ENCODE measurements at regions not wholly inside any gene's neighbourhood (a gene's known extent, or its start where the extent isn't known, plus 50 kb on each side); places are given as distances from the start of the nearest gene placed in this dataset.
"Not testable (repeated sequence)": the region's sequence is repeated elsewhere in the genome, so short reads cannot be mapped to it uniquely, and the experiment has no call there.

DNA sequence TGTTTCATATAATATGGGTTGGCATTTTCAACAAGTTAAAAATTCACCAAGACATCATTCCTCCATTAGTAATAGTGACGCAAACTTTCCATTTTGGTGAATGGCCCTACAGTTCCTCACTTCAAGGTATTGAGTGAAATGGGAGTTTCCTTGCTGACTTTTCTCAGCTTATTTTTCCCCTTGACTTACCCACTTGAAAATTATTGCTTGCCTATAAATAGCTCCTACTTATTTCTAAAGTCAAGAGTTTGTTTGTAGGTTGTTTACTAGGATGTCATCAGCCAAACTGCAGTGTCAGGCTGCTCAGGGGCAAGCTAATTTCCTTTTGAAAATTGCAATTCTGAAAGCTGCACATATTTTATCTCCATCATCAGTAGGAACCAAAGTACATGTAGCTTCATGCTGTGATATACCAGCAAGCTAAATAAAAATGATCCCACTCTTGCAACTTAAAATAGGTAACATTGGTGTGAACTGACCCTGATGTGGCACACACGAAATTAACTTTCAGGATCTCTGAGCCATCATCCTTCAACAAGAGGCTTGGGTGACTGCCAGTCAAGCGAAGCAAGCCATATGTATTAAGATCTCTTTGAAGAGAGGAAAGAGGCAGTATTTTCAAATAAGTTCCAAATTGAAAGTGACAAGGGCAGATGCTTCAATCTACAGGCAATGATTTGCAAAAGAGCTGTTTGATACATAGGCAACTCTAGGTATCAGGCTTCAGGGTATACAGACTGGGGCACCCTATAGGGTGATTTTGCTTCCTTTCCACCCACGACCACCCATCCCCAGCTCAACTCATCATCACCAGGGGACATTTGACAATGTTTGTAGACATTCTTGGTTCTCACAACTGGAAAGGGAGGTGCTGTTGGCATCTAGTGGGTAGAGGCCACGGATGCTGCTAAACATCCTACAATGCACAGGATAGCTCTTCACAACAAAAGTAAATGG lies 66.8 kb upstream of the RASGRP1 start:
- ChIA-PET CTCF (no interaction called here), POLR2A (no interaction called here)
- Histone ChIP-seq H3K9me3 (ENCODE audit: control extremely low read depth in 1 of 5, control insufficient read depth in 4 of 5, insufficient read depth in 2 of 5, low read depth in 1 of 5, low read length in 4 of 5) (peaks cover 0 to 2% (median 0%) of the 10 kb centered on the region in 5 experiments), H3K36me3 (ENCODE audit: control insufficient read depth in 4 of 4, insufficient read depth in 4 of 4, low read length in 3 of 4) (no peaks in the 10 kb centered on the region), H3K27ac (ENCODE audit: insufficient read depth in 1 of 2, low read depth in 1 of 2, low read length in 2 of 2, poor library complexity in 1 of 2, severe bottlenecking in 2 of 2) (no peak overlapping the region), H3K27me3 (replicated peaks in 2 of 5; ENCODE audit: control insufficient read depth in 4 of 5, insufficient read depth in 5 of 5, low read length in 4 of 5) (no peaks in the 10 kb centered on the region), H3K4me1 (ENCODE audit: control extremely low read depth in 1 of 4, control insufficient read depth in 4 of 4, insufficient read depth in 4 of 4, low read length in 3 of 4) (peaks cover 0 to 7% (median 4%) of the 10 kb centered on the region in 4 experiments), H3K4me3 (ENCODE audit: control insufficient read depth in 1 of 7, extremely low read depth in 1 of 7, insufficient read depth in 4 of 7, low read depth in 2 of 7, low read length in 6 of 7) (no peak overlapping the region)
- no peak for DNase-seq
- 100% methylated on average over 2 of the region's 5 CpGs for WGBS (ENCODE audit: insufficient coverage)

DNA sequence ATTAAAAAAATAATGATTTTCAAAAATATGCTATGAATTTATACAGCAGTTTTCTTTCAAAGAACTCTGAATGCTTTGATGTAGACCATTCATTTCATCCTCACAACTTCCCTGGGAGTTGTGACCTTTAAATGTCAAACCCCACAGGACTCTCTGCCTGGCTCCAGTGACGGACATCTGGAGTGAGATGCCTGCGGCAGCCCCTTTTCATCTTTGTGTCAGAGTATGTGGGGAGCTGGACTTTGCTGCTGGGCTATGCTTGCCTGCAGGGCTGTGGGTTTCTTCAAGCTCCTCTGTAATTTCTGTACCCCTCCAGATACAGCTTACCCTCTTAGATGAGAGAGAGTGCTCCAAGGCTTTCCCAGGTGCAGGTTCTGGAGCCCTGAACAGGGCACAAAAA lies 70.6 kb upstream of the RASGRP1 start:
- Histone ChIP-seq H3K36me3 (ENCODE audit: control insufficient read depth in 4 of 4, insufficient read depth in 4 of 4, low read length in 3 of 4) (no peaks in the 10 kb centered on the region), H3K4me3 (ENCODE audit: control insufficient read depth in 1 of 7, extremely low read depth in 1 of 7, insufficient read depth in 4 of 7, low read depth in 2 of 7, low read length in 6 of 7) (no peak overlapping the region), H3K9me3 (ENCODE audit: control extremely low read depth in 1 of 5, control insufficient read depth in 4 of 5, insufficient read depth in 2 of 5, low read depth in 1 of 5, low read length in 4 of 5) (peaks cover 0 to 2% (median 0%) of the 10 kb centered on the region in 5 experiments), H3K27ac (ENCODE audit: insufficient read depth in 1 of 2, low read depth in 1 of 2, low read length in 2 of 2, poor library complexity in 1 of 2, severe bottlenecking in 2 of 2) (no peak overlapping the region), H3K27me3 (replicated peaks in 2 of 5; ENCODE audit: control insufficient read depth in 4 of 5, insufficient read depth in 5 of 5, low read length in 4 of 5) (no peaks in the 10 kb centered on the region), H3K4me1 (ENCODE audit: control extremely low read depth in 1 of 4, control insufficient read depth in 4 of 4, insufficient read depth in 4 of 4, low read length in 3 of 4) (peaks cover 9 to 15% (median 13%) of the 10 kb centered on the region in 4 experiments)
- no peak for DNase-seq
- ChIA-PET CTCF (interaction anchor here (1.0 kb wide), 1 partner anchor 18 kb away, joined by 3 read pairs; no protein-coding TSS in a partner anchor), POLR2A (no interaction called here)
- WGBS (ENCODE audit: insufficient coverage): no CpG with 5 or more reads among the region's 2 CpGs

DNA sequence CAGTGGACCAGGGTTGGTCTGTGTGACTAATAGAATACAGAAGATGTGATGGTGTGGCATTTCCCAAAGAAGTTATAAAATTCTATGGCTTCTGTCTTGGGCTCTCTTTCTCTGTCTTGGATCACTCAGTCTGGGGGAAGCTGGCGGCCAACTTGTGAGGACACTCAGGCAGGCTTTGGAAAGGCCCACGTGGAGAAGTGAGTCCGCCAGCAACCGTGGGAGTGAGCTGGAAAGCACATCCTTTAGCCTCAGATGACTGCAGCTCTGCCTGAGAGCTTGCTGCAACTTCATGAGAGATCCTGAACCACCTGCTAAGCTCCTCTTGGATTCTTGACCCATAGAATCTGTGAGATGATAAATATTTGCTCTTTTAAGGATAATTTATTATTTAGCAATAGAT lies 72.0 kb upstream of the RASGRP1 start:
- Histone ChIP-seq H3K4me1 (ENCODE audit: control extremely low read depth in 1 of 4, control insufficient read depth in 4 of 4, insufficient read depth in 4 of 4, low read length in 3 of 4) (peaks cover 9 to 15% (median 13%) of the 10 kb centered on the region in 4 experiments), H3K27me3 (replicated peaks in 2 of 5; ENCODE audit: control insufficient read depth in 4 of 5, insufficient read depth in 5 of 5, low read length in 4 of 5) (no peaks in the 10 kb centered on the region), H3K27ac (ENCODE audit: insufficient read depth in 1 of 2, low read depth in 1 of 2, low read length in 2 of 2, poor library complexity in 1 of 2, severe bottlenecking in 2 of 2) (no peak overlapping the region), H3K4me3 (ENCODE audit: control insufficient read depth in 1 of 7, extremely low read depth in 1 of 7, insufficient read depth in 4 of 7, low read depth in 2 of 7, low read length in 6 of 7) (no peak overlapping the region), H3K36me3 (ENCODE audit: control insufficient read depth in 4 of 4, insufficient read depth in 4 of 4, low read length in 3 of 4) (no peaks in the 10 kb centered on the region), H3K9me3 (ENCODE audit: control extremely low read depth in 1 of 5, control insufficient read depth in 4 of 5, insufficient read depth in 2 of 5, low read depth in 1 of 5, low read length in 4 of 5) (no peaks in the 10 kb centered on the region)
- no peak for DNase-seq
- WGBS (ENCODE audit: insufficient coverage): 96% methylated on average over 3 of the region's 4 CpGs
- ChIA-PET POLR2A (no interaction called here), CTCF (interaction anchor here (1.4 kb wide), 1 partner anchor 73 kb away, joined by 3 read pairs; the partner anchor contains the start of gene RASGRP1)

DNA sequence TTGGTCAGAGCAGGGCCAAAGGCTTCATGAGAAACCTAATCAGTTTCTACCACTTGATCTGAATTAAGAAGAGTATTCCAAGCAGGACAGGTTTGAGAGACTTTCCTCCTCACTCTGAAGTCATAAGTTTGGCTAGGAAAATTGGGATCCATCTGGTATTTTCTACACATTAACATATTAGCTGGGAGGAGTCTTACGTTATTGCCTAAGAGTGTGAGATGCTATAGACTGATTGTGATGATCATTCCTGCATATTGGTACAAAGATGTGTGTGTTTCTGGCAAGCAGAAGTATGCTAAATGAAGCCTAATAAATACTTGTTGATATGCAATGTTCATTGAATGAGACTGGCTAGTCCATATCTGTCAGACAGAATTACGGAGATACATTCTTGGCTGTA lies 73.5 kb upstream of the RASGRP1 start:
- Histone ChIP-seq H3K27ac (ENCODE audit: insufficient read depth in 1 of 2, low read depth in 1 of 2, low read length in 2 of 2, poor library complexity in 1 of 2, severe bottlenecking in 2 of 2) (no peak overlapping the region), H3K27me3 (replicated peaks in 2 of 5; ENCODE audit: control insufficient read depth in 4 of 5, insufficient read depth in 5 of 5, low read length in 4 of 5) (no peaks in the 10 kb centered on the region), H3K4me3 (ENCODE audit: control insufficient read depth in 1 of 7, extremely low read depth in 1 of 7, insufficient read depth in 4 of 7, low read depth in 2 of 7, low read length in 6 of 7) (no peak overlapping the region), H3K36me3 (ENCODE audit: control insufficient read depth in 4 of 4, insufficient read depth in 4 of 4, low read length in 3 of 4) (no peaks in the 10 kb centered on the region), H3K9me3 (ENCODE audit: control extremely low read depth in 1 of 5, control insufficient read depth in 4 of 5, insufficient read depth in 2 of 5, low read depth in 1 of 5, low read length in 4 of 5) (peaks cover 0 to 2% (median 0%) of the 10 kb centered on the region in 5 experiments), H3K4me1 (ENCODE audit: control extremely low read depth in 1 of 4, control insufficient read depth in 4 of 4, insufficient read depth in 4 of 4, low read length in 3 of 4) (peaks cover 9 to 15% (median 13%) of the 10 kb centered on the region in 4 experiments)
- POLR2A ChIA-PET: no interaction called here
- WGBS (ENCODE audit: insufficient coverage): 89% methylated on average over 1 of the region's 2 CpGs
- CTCF ChIA-PET: interaction anchor here (0.9 to 1.1 kb wide), 2 partner anchors 12 to 14 kb away, joined by 3 read pairs; no protein-coding TSS in a partner anchor
- no peak for DNase-seq

DNA sequence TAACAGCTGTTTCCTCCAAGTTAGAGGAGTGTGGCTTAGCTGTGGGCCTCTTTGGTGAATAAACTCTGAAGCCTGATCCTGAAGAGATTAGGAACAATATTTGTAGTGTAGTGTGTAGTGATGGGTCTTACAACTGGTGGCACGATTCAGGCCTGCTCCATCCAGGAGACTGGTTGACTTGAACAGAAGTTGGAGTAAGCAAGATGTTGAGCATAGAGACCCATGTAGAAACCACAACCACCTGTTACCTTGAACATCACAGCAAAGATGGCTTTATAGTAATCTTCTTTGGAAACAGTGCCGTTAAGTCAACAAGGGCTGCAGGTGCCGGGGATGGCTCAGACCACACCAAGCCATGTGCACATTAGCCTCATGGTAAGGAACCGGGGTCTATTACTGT lies 74.2 kb upstream of the RASGRP1 start:
- no peak overlapping the region for H3K27ac ChIP-seq (ENCODE audit: insufficient read depth in 1 of 2, low read depth in 1 of 2, low read length in 2 of 2, poor library complexity in 1 of 2, severe bottlenecking in 2 of 2)
- H3K4me3 ChIP-seq (ENCODE audit: control insufficient read depth in 1 of 7, extremely low read depth in 1 of 7, insufficient read depth in 4 of 7, low read depth in 2 of 7, low read length in 6 of 7): no peak overlapping the region
- DNase-seq: peak in 2 of 3 donors; percentile 69 to 82
- no peaks in the 10 kb centered on the region for H3K27me3 ChIP-seq (replicated peaks in 2 of 5; ENCODE audit: control insufficient read depth in 4 of 5, insufficient read depth in 5 of 5, low read length in 4 of 5)
- H3K9me3 ChIP-seq (ENCODE audit: control extremely low read depth in 1 of 5, control insufficient read depth in 4 of 5, insufficient read depth in 2 of 5, low read depth in 1 of 5, low read length in 4 of 5): peaks cover 0 to 2% (median 0%) of the 10 kb centered on the region in 5 experiments
- ChIA-PET POLR2A (no interaction called here), CTCF (interaction anchor here (1.1 kb wide), 1 partner anchor 13 kb away, joined by 3 read pairs; no protein-coding TSS in a partner anchor)
- no peaks in the 10 kb centered on the region for H3K36me3 ChIP-seq (ENCODE audit: control insufficient read depth in 4 of 4, insufficient read depth in 4 of 4, low read length in 3 of 4)
- WGBS (ENCODE audit: insufficient coverage): 70% methylated on average over 4 of the region's 4 CpGs
- H3K4me1 ChIP-seq (ENCODE audit: control extremely low read depth in 1 of 4, control insufficient read depth in 4 of 4, insufficient read depth in 4 of 4, low read length in 3 of 4): peaks cover 9 to 15% (median 13%) of the 10 kb centered on the region in 4 experiments

DNA sequence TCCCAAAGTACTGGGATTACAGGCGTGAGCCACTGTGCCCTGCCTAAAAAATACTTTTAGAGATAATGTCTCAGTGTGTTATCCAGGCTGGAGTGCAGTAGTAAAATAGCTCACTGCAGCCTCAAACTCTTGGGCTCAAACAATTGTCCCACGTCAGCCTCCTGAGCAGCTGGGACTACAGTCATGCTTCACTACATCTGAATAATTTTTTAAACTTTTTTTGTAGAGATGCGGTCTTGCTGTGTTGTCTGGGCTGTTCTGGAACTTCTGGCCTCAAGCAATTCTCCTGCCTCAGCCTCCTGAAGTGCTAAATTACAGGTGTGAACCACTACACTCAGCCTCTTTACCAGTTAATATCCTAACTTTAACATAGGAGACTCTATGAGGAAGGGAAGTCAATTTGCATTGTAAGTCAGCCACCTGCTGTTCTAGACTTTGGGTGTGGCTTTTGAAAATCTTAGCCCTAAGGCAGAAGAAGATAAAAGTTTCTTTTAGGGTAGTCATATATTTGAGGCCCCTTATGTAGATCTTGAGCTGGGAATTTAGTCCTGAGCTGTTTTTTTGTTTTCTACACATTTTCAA lies 78.2 kb upstream of the RASGRP1 start:
- peaks cover 0 to 3% (median 1%) of the 10 kb centered on the region in 5 experiments for H3K9me3 ChIP-seq (ENCODE audit: control extremely low read depth in 1 of 5, control insufficient read depth in 4 of 5, insufficient read depth in 2 of 5, low read depth in 1 of 5, low read length in 4 of 5)
- ChIA-PET POLR2A (interaction anchor here (0.6 kb wide), 1 partner anchor 16 kb away, joined by 3 read pairs; no protein-coding TSS in a partner anchor), CTCF (no interaction called here)
- H3K4me3 ChIP-seq (ENCODE audit: control insufficient read depth in 1 of 7, extremely low read depth in 1 of 7, insufficient read depth in 4 of 7, low read depth in 2 of 7, low read length in 6 of 7): no peak overlapping the region
- no peaks in the 10 kb centered on the region for H3K36me3 ChIP-seq (ENCODE audit: control insufficient read depth in 4 of 4, insufficient read depth in 4 of 4, low read length in 3 of 4)
- no peak overlapping the region for H3K27ac ChIP-seq (ENCODE audit: insufficient read depth in 1 of 2, low read depth in 1 of 2, low read length in 2 of 2, poor library complexity in 1 of 2, severe bottlenecking in 2 of 2)
- WGBS (ENCODE audit: insufficient coverage): 57% methylated on average over 2 of the region's 3 CpGs
- no peak for DNase-seq
- peaks cover 9 to 14% (median 13%) of the 10 kb centered on the region in 4 experiments for H3K4me1 ChIP-seq (ENCODE audit: control extremely low read depth in 1 of 4, control insufficient read depth in 4 of 4, insufficient read depth in 4 of 4, low read length in 3 of 4)
- no peaks in the 10 kb centered on the region for H3K27me3 ChIP-seq (replicated peaks in 2 of 5; ENCODE audit: control insufficient read depth in 4 of 5, insufficient read depth in 5 of 5, low read length in 4 of 5)

DNA sequence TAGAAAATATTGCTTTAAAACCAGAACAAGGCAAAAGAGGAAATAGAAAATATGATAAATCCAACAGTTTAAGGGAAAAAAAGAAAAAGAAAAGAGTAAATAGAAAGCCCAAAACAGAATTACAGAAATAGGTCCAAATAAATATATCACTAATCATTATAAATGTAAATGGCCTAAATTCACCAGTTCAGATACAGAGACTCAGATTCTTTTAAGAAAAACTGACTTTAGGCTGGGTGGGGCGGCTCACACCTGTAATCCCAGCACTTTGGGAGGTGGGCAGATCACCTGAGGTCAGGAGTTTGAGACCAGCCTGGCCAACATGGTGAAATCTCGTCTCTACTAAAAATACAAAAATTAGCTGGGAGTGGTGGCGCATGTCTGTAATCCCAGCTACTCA lies 79.7 kb upstream of the RASGRP1 start:
- H3K27ac ChIP-seq (ENCODE audit: insufficient read depth in 1 of 2, low read depth in 1 of 2, low read length in 2 of 2, poor library complexity in 1 of 2, severe bottlenecking in 2 of 2); CTCF ChIA-PET; POLR2A ChIA-PET: not testable (repeated sequence)

More for the DNA sequence above, 79.7 kb upstream of the RASGRP1 start:
- WGBS (ENCODE audit: insufficient coverage): 100% methylated on average over 2 of the region's 3 CpGs
- not testable (repeated sequence) for H3K27me3 ChIP-seq (replicated peaks in 2 of 5; ENCODE audit: control insufficient read depth in 4 of 5, insufficient read depth in 5 of 5, low read length in 4 of 5); H3K9me3 ChIP-seq (ENCODE audit: control extremely low read depth in 1 of 5, control insufficient read depth in 4 of 5, insufficient read depth in 2 of 5, low read depth in 1 of 5, low read length in 4 of 5); H3K4me1 ChIP-seq (ENCODE audit: control extremely low read depth in 1 of 4, control insufficient read depth in 4 of 4, insufficient read depth in 4 of 4, low read length in 3 of 4); H3K36me3 ChIP-seq (ENCODE audit: control insufficient read depth in 4 of 4, insufficient read depth in 4 of 4, low read length in 3 of 4); DNase-seq; H3K4me3 ChIP-seq (ENCODE audit: control insufficient read depth in 1 of 7, extremely low read depth in 1 of 7, insufficient read depth in 4 of 7, low read depth in 2 of 7, low read length in 6 of 7)
